SK-N-SH treated with all-trans-retinoic acid at 6 μM for 48 hours (cell line): ENCODE measurements at regions not wholly inside any gene's neighbourhood (a gene's known extent, or its start where the extent isn't known, plus 50 kb on each side); places are given as distances from the start of the nearest gene placed in this dataset.

Source experiments
- ATAC-seq: fragments of 200-7000 bp; cut with Tn5 transposase; 3 replicates; pipeline ENCODE4 v1.9.1; 2020; ENCODE audit warnings: mild to moderate bottlenecking, moderate library complexity
- ARNTL ChIP-seq: fragments of 450-650 bp; formaldehyde crosslinking; IDR thresholded peaks from 2 replicates; pipeline ENCODE4 v1.5.0; 2020; ENCODE audit warnings: low read depth, mild to moderate bottlenecking, moderate library complexity, borderline replicate concordance
- CREB5 ChIP-seq: fragments of 250-450 bp; sonication (Bioruptor Pico); IDR thresholded peaks from 2 replicates; pipeline ENCODE4 v1.5.1; 2020; ENCODE audit warnings: low read depth, mild to moderate bottlenecking, moderate library complexity
- CSDC2 ChIP-seq: fragments of 250-450 bp; sonication (Bioruptor Pico); IDR thresholded peaks from 2 replicates; pipeline ENCODE4 v1.5.0; 2020; ENCODE audit warnings: mild to moderate bottlenecking, moderate library complexity
- CSRNP3 ChIP-seq: fragments of 250-450 bp; sonication (Bioruptor Pico); IDR thresholded peaks from 2 replicates; pipeline ENCODE4 v1.5.1; 2021; ENCODE audit warnings: mild to moderate bottlenecking, moderate library complexity
- ESRRG ChIP-seq: fragments of 250-450 bp; sonication (Bioruptor Pico); IDR thresholded peaks from 2 replicates; pipeline ENCODE4 v1.6.1; 2021; ENCODE audit warnings: mild to moderate bottlenecking
- GLIS3 ChIP-seq: fragments of 250-450 bp; sonication (Bioruptor Pico); IDR thresholded peaks from 2 replicates; pipeline ENCODE4 v1.5.0; 2020; ENCODE audit warnings: mild to moderate bottlenecking, moderate library complexity
- OSR1 ChIP-seq: fragments of 250-450 bp; sonication (Bioruptor Pico); IDR thresholded peaks from 2 replicates; pipeline ENCODE4 v1.8.0; 2022; ENCODE audit warnings: moderate library complexity, mild to moderate bottlenecking, inconsistent platforms
- PATZ1 ChIP-seq: fragments of 250-450 bp; sonication (Bioruptor Pico); IDR thresholded peaks from 2 replicates; pipeline ENCODE4 v1.8.0; 2020; ENCODE audit warnings: mild to moderate bottlenecking, moderate library complexity, borderline replicate concordance
- POU6F1 ChIP-seq: fragments of 250-450 bp; sonication (Bioruptor Pico); IDR thresholded peaks from 2 replicates; pipeline ENCODE4 v1.8.0; 2021; ENCODE audit warnings: low read depth, mild to moderate bottlenecking, moderate library complexity, borderline replicate concordance
- PPARA ChIP-seq: fragments of 250-450 bp; sonication (Bioruptor Pico); IDR thresholded peaks from 2 replicates; pipeline ENCODE4 v1.5.0; 2020; ENCODE audit warnings: mild to moderate bottlenecking, borderline replicate concordance
- RARB ChIP-seq: fragments of 250-450 bp; sonication (Bioruptor Pico); IDR thresholded peaks from 2 replicates; pipeline ENCODE4 v1.8.0; 2021; ENCODE audit warnings: mild to moderate bottlenecking, moderate library complexity
- SNAI2 ChIP-seq: fragments of 250-450 bp; sonication (Bioruptor Pico); IDR thresholded peaks from 2 replicates; pipeline ENCODE4 v1.5.0; 2020; ENCODE audit warnings: mild to moderate bottlenecking, moderate library complexity
- TCF4 ChIP-seq: fragments of 250-450 bp; sonication (Bioruptor Pico); IDR thresholded peaks from 2 replicates; pipeline ENCODE4 v1.8.0; 2021; ENCODE audit warnings: mild to moderate bottlenecking, moderate library complexity, borderline replicate concordance
- TOX ChIP-seq: fragments of 250-450 bp; sonication (Bioruptor Pico); IDR thresholded peaks from 2 replicates; pipeline ENCODE4 v1.8.0; 2021; ENCODE audit warnings: mild to moderate bottlenecking, moderate library complexity, borderline replicate concordance
- TSHZ2 ChIP-seq: fragments of 250-450 bp; sonication (Bioruptor Pico); IDR thresholded peaks from 2 replicates; pipeline ENCODE4 v1.5.0; 2020; ENCODE audit warnings: mild to moderate bottlenecking, moderate library complexity
- ZC3H10 ChIP-seq: fragments of 250-450 bp; sonication (Bioruptor Pico); IDR thresholded peaks from 2 replicates; pipeline ENCODE4 v1.5.1; 2021; ENCODE audit warnings: mild to moderate bottlenecking, moderate library complexity
- ZFP3 ChIP-seq: fragments of 250-450 bp; sonication (Bioruptor Pico); IDR thresholded peaks from 2 replicates; pipeline ENCODE4 v1.5.0; 2020; ENCODE audit warnings: mild to moderate bottlenecking, moderate library complexity
- ZFP30 ChIP-seq: fragments of 450-650 bp; formaldehyde crosslinking; IDR thresholded peaks from 2 replicates; pipeline ENCODE4 v1.5.0; 2022; ENCODE audit warnings: mild to moderate bottlenecking, moderate library complexity
- ZNF565 ChIP-seq: fragments of 450-650 bp; formaldehyde crosslinking; conservative IDR thresholded peaks from 2 replicates; pipeline ENCODE4 v1.5.0; 2020; ENCODE audit warnings: low read depth, mild to moderate bottlenecking, moderate library complexity
- ZNF70 ChIP-seq: fragments of 450-650 bp; formaldehyde crosslinking; IDR thresholded peaks from 2 replicates; pipeline ENCODE4 v1.5.0; 2020; ENCODE audit warnings: mild to moderate bottlenecking, moderate library complexity
- ZNF8 ChIP-seq: fragments of 450-650 bp; formaldehyde crosslinking; IDR thresholded peaks from 2 replicates; pipeline ENCODE4 v1.5.0; 2020; ENCODE audit warnings: mild to moderate bottlenecking, moderate library complexity

- no peak for TF ChIP-seq POU6F1 (CRISPR knock-in tag)
- no peak for TF ChIP-seq ZNF8 (CRISPR knock-in tag)
- no peak for TF ChIP-seq TSHZ2 (CRISPR knock-in tag)
- no peak for TF ChIP-seq TOX (CRISPR knock-in tag)
- TF ChIP-seq, all 23 proteins: peak for 0
Observed at GRCh38 chr13:40241125-40241798, 425.2 kb downstream of the FOXO1 start (continued).

- TF ChIP-seq TCF4 (CRISPR knock-in tag): no peak
- TF ChIP-seq ZNF565 (CRISPR knock-in tag): no peak
- no peak for TF ChIP-seq ZFP30 (CRISPR knock-in tag)
- TF ChIP-seq TSHZ2 (CRISPR knock-in tag): no peak
- TF ChIP-seq ZC3H10 (CRISPR knock-in tag): no peak
- TF ChIP-seq CSRNP3 (CRISPR knock-in tag): no peak
- TF ChIP-seq SNAI2 (CRISPR knock-in tag): no peak
- ATAC-seq: no peak
Observed at GRCh38 chr13:40243047-40243446, 423.4 kb downstream of the FOXO1 start.

GRCh38 chr13:40243982-40244381 lies 422.5 kb downstream of the FOXO1 start:
- no peak for ATAC-seq
- no peak for TF ChIP-seq ZFP3
- no peak for TF ChIP-seq CREB5
- TF ChIP-seq TCF4 (CRISPR knock-in tag): no peak
- TF ChIP-seq PATZ1: no peak
- TF ChIP-seq ZFP30 (CRISPR knock-in tag): no peak
- TF ChIP-seq ARNTL: no peak
- TF ChIP-seq TOX (CRISPR knock-in tag): no peak
- no peak for TF ChIP-seq RARB (CRISPR knock-in tag)
- no peak for TF ChIP-seq ESRRG (CRISPR knock-in tag)
- no peak for TF ChIP-seq PPARA (CRISPR knock-in tag)
- TF ChIP-seq OSR1 (CRISPR knock-in tag): no peak
- TF ChIP-seq POU6F1 (CRISPR knock-in tag): no peak
- no peak for TF ChIP-seq CSDC2 (CRISPR knock-in tag)
- no peak for TF ChIP-seq GLIS3 (CRISPR knock-in tag)
- no peak for TF ChIP-seq ZNF70 (CRISPR knock-in tag)
- no peak for TF ChIP-seq ZNF8 (CRISPR knock-in tag)
- no peak for TF ChIP-seq CSRNP3 (CRISPR knock-in tag)
